ENCODE measurements at regions not wholly inside any gene's neighbourhood (a gene's known extent, or its start where the extent isn't known, plus 50 kb on each side); places are given as distances from the start of the nearest gene placed in this dataset.
"Not testable (repeated sequence)": the region's sequence is repeated elsewhere in the genome, so short reads cannot be mapped to it uniquely, and the experiment has no call there.

DNA sequence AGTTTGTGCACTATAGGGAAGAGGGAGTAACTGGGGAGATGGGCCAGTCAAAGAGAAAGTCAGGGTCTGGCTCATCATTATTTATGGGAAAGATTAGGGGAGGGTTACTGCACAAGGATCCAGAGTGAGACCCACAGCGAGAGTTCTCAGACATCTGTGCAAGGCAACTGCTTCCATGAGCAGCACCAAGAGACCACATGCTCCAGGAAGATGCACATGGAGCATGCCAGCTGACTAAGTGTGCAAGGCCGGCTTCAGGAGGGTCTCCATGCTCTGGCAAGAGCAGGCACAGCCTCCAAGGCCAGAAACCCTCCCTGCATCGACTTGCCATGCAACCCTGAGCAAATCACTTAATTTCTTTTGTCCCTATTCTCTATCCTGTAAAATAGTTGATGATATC is 616.9 kb downstream of the CSNK1G3 start:
- H3K4me3 Mint-ChIP-seq = no peak overlapping the region
- H3K27ac Mint-ChIP-seq = no peak overlapping the region
- no peaks in the 10 kb centered on the region for H3K9me3 Mint-ChIP-seq
- no peaks in the 10 kb centered on the region for H3K27me3 Mint-ChIP-seq
- H3K36me3 Mint-ChIP-seq (ENCODE audit: low read depth) = no peaks in the 10 kb centered on the region
- H3K4me1 Mint-ChIP-seq (ENCODE audit: low read depth) = no peaks in the 10 kb centered on the region

- Mint-ChIP-seq H3K4me1 (ENCODE audit: low read depth) (no peaks in the 10 kb centered on the region), H3K27ac (no peak overlapping the region), H3K4me3 (no peak overlapping the region), H3K36me3 (ENCODE audit: low read depth) (no peaks in the 10 kb centered on the region), H3K9me3 (no peaks in the 10 kb centered on the region), H3K27me3 (no peaks in the 10 kb centered on the region)
These were observed 614.7 kb downstream of the CSNK1G3 start for GRCh38 chr5:124126504-124127217.

- Mint-ChIP-seq H3K4me1 (ENCODE audit: low read depth) (no peaks in the 10 kb centered on the region), H3K27me3 (no peaks in the 10 kb centered on the region), H3K27ac (no peak overlapping the region), H3K4me3 (no peak overlapping the region), H3K9me3 (no peaks in the 10 kb centered on the region), H3K36me3 (ENCODE audit: low read depth) (no peaks in the 10 kb centered on the region)
These were observed 612.8 kb downstream of the CSNK1G3 start for GRCh38 chr5:124124711-124125229.

GRCh38 chr5:124121198-124121597 is 609.2 kb downstream of the CSNK1G3 start:
- no peaks in the 10 kb centered on the region for H3K9me3 Mint-ChIP-seq
- H3K36me3 Mint-ChIP-seq (ENCODE audit: low read depth) = no peaks in the 10 kb centered on the region
- H3K4me1 Mint-ChIP-seq (ENCODE audit: low read depth) = no peaks in the 10 kb centered on the region
- no peaks in the 10 kb centered on the region for H3K27me3 Mint-ChIP-seq
- H3K4me3 Mint-ChIP-seq = no peak overlapping the region
- H3K27ac Mint-ChIP-seq = no peak overlapping the region

DNA sequence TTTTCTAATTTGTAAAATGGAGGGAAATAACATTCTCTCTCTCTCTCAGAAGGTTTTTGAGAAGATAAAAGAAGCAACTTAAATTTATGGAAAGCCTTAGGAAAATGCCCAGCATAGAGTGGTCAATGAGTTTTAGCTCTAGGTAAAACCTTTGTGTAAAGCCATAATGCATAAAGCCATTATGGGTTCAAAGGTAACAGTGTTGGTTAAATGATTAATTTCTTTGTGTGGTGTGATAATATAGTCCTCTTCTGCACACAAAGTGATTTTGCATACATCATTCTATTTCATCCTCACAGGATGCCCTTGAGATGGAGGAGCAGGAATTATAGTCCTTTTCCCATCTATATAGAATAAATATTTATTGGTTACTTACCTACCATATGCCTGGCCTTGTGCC is 602.9 kb downstream of the CSNK1G3 start:
- Mint-ChIP-seq H3K27me3 (no peaks in the 10 kb centered on the region), H3K4me1 (ENCODE audit: low read depth) (no peaks in the 10 kb centered on the region), H3K4me3 (no peak overlapping the region), H3K27ac (no peak overlapping the region), H3K9me3 (no peaks in the 10 kb centered on the region), H3K36me3 (ENCODE audit: low read depth) (no peaks in the 10 kb centered on the region)

DNA sequence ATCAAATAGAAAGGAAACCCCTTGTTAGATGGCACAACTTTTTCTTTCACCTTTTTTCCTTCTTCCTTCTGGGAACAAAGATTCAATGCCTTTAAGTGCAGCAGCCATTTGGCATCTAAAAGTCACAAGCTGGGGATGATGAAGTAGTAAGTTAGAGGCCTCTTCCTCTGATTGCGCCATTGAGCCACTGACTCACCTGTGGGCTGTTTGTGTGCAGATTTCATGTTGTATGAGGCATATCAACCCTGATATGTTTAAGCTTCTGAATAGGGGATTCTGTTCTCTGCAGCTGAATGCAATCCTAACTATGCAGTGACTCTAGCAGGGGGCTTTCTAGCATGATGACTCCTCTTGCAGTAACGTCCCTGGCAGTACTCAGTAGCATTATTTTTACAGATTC is 599.9 kb downstream of the CSNK1G3 start:
- no peak overlapping the region for H3K4me3 Mint-ChIP-seq
- no peak overlapping the region for H3K27ac Mint-ChIP-seq
- H3K4me1 Mint-ChIP-seq (ENCODE audit: low read depth) = no peaks in the 10 kb centered on the region
- H3K9me3 Mint-ChIP-seq = no peaks in the 10 kb centered on the region
- no peaks in the 10 kb centered on the region for H3K27me3 Mint-ChIP-seq
- no peaks in the 10 kb centered on the region for H3K36me3 Mint-ChIP-seq (ENCODE audit: low read depth)

GRCh38 chr5:124110942-124111341 is 599.0 kb downstream of the CSNK1G3 start:
- Mint-ChIP-seq H3K4me1 (ENCODE audit: low read depth) (no peaks in the 10 kb centered on the region), H3K27me3 (no peaks in the 10 kb centered on the region), H3K36me3 (ENCODE audit: low read depth) (no peaks in the 10 kb centered on the region), H3K27ac (no peak overlapping the region), H3K4me3 (no peak overlapping the region), H3K9me3 (no peaks in the 10 kb centered on the region)

- H3K4me3 Mint-ChIP-seq = no peak overlapping the region
- no peaks in the 10 kb centered on the region for H3K36me3 Mint-ChIP-seq (ENCODE audit: low read depth)
- no peaks in the 10 kb centered on the region for H3K4me1 Mint-ChIP-seq (ENCODE audit: low read depth)
- H3K9me3 Mint-ChIP-seq = no peaks in the 10 kb centered on the region
- H3K27me3 Mint-ChIP-seq = no peaks in the 10 kb centered on the region
- H3K27ac Mint-ChIP-seq = no peak overlapping the region
These were observed 593.3 kb downstream of the CSNK1G3 start for GRCh38 chr5:124105326-124105725.

DNA sequence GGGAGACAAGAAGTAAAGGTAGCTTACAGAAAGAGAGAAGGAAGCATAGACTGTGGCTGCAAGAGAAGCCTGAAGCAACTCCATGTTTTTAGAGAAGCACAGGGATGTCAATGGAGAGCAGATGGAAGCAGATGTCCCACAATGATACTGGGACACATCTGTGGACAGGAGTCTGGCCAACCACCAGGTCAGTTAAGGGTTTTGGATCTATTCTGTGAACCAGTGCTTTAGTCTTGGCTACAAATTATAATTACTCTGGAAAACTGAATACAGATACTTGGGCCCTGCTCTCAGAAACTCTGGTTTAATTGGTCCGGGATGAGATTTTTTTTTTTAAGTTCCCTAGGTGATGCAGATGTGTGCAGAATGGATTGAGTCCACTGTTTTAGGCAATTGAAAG is 592.8 kb downstream of the CSNK1G3 start:
- H3K36me3 Mint-ChIP-seq (ENCODE audit: low read depth) = no peaks in the 10 kb centered on the region
- H3K27me3 Mint-ChIP-seq = no peaks in the 10 kb centered on the region
- H3K4me1 Mint-ChIP-seq (ENCODE audit: low read depth) = no peaks in the 10 kb centered on the region
- no peak overlapping the region for H3K27ac Mint-ChIP-seq
- H3K4me3 Mint-ChIP-seq = no peak overlapping the region
- no peaks in the 10 kb centered on the region for H3K9me3 Mint-ChIP-seq

DNA sequence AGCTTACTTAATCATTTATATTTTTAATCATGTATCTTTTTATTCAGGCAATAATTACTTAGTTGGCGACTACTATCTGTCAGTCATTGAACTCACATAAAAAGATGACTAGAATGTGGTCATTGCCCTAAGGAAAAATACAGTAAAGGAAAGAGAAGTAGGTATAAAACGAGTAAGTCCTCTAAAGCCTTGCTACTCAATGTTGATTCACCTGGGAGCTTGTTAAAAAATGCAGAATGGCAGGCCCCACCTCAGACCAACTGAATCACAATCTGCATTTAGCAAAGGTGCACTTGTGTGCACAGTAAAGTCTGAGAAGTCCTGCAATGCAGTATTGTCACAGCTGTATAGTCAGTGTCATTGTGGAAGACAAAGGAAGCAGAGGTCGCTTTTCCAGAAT is 592.4 kb downstream of the CSNK1G3 start:
- no peak overlapping the region for H3K4me3 Mint-ChIP-seq
- no peaks in the 10 kb centered on the region for H3K4me1 Mint-ChIP-seq (ENCODE audit: low read depth)
- no peaks in the 10 kb centered on the region for H3K36me3 Mint-ChIP-seq (ENCODE audit: low read depth)
- H3K9me3 Mint-ChIP-seq = no peaks in the 10 kb centered on the region
- H3K27me3 Mint-ChIP-seq = no peaks in the 10 kb centered on the region
- H3K27ac Mint-ChIP-seq = no peak overlapping the region

DNA sequence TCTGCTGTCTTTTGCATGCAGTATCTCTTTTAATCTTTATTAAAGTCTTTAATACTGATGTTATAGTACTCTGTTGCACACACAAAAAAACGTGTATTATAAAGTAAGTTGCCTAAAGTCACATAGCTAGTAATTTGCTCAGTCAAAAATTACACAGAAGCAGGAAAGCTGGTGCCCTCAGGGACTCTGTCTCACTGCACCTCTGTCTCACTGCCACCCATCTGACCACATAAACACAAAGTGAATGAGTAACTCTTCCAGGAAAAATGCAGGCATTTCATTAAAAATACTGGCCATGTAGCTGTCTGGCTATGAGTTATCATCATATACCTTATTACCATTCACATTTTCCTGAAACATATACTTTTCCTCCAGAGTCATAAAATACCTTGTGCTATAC is 591.7 kb downstream of the CSNK1G3 start:
- H3K9me3 Mint-ChIP-seq = no peaks in the 10 kb centered on the region

DNA sequence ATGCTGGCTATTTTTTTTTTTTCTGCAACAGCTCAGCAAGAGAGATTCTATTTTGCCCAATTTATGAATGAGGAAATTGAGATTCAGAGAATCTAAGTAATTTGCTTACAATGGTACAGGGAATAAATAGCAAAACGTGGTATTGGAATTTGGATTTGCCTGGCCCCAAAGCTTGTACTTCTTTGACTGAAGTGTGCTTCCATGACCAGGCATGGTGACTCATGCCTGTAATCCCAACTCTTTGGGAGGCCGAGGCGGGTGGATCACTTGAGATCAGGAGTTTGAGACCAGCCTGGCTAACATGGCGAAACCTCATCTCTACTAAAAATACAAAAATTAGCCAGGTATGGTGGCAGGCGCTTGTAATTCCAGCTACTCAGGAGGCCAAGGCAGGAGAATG is 591.1 kb downstream of the CSNK1G3 start:
- not testable (repeated sequence) for H3K27ac Mint-ChIP-seq; H3K36me3 Mint-ChIP-seq (ENCODE audit: low read depth); H3K4me1 Mint-ChIP-seq (ENCODE audit: low read depth); H3K27me3 Mint-ChIP-seq; H3K4me3 Mint-ChIP-seq; H3K9me3 Mint-ChIP-seq

More for the DNA sequence above, 591.7 kb downstream of the CSNK1G3 start:
- H3K4me1 Mint-ChIP-seq (ENCODE audit: low read depth) = no peaks in the 10 kb centered on the region
- no peaks in the 10 kb centered on the region for H3K27me3 Mint-ChIP-seq
- H3K27ac Mint-ChIP-seq = no peak overlapping the region
- no peak overlapping the region for H3K4me3 Mint-ChIP-seq
- H3K36me3 Mint-ChIP-seq (ENCODE audit: low read depth) = no peaks in the 10 kb centered on the region

- no peak overlapping the region for H3K4me3 Mint-ChIP-seq
- no peaks in the 10 kb centered on the region for H3K4me1 Mint-ChIP-seq (ENCODE audit: low read depth)
- no peaks in the 10 kb centered on the region for H3K9me3 Mint-ChIP-seq
- no peak overlapping the region for H3K27ac Mint-ChIP-seq
- no peaks in the 10 kb centered on the region for H3K36me3 Mint-ChIP-seq (ENCODE audit: low read depth)
- H3K27me3 Mint-ChIP-seq = no peaks in the 10 kb centered on the region
These were observed 590.5 kb downstream of the CSNK1G3 start for GRCh38 chr5:124102486-124102885.

DNA sequence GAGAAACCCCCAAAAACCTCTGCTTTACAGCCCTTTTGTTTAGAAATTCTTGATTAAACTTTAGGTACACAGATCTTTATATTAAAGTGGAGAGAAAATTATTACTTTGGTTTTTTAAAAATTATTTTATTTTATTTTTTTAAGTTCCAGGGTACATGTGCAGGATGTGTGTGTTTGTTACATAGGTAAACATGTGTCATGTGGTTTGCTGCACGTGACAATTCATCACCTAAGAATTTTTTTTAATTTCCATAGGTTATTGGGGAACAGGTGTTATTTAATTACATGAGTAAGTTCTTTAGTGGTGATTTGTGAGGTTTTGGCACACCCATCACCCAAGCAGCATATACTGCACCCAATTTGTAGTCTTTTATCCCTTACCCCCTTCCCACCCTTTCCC is 581.7 kb downstream of the CSNK1G3 start:
- H3K9me3 Mint-ChIP-seq = peaks cover 4% of the 10 kb centered on the region
- no peaks in the 10 kb centered on the region for H3K4me1 Mint-ChIP-seq (ENCODE audit: low read depth)
- H3K27ac Mint-ChIP-seq = no peak overlapping the region
- H3K36me3 Mint-ChIP-seq (ENCODE audit: low read depth) = no peaks in the 10 kb centered on the region
- H3K27me3 Mint-ChIP-seq = no peaks in the 10 kb centered on the region
- H3K4me3 Mint-ChIP-seq = no peak overlapping the region

DNA sequence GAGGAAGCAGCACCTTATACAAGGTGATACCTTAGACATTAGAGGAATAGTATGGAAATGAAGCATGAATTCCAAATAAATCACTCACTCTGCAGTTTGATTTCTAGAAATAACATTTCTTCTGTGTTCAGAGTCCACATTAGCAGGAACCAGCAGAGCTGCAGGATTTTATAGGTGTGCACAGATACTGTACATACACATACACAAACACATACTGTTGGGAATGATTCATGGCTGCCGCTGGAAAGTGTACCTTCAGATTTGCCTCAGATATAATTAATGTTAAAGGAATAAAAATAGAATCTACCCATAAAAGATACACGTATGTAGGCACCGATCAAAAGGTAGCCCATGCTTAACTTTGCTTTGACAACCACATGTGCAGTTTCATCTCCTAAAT is 578.1 kb downstream of the CSNK1G3 start:
- H3K27me3 Mint-ChIP-seq = no peaks in the 10 kb centered on the region
- H3K4me1 Mint-ChIP-seq (ENCODE audit: low read depth) = no peaks in the 10 kb centered on the region
- peaks cover 4% of the 10 kb centered on the region for H3K9me3 Mint-ChIP-seq
- H3K36me3 Mint-ChIP-seq (ENCODE audit: low read depth) = no peaks in the 10 kb centered on the region
- H3K4me3 Mint-ChIP-seq = no peak overlapping the region
- no peak overlapping the region for H3K27ac Mint-ChIP-seq

GRCh38 chr5:124089578-124089977 is 577.6 kb downstream of the CSNK1G3 start:
- no peaks in the 10 kb centered on the region for H3K4me1 Mint-ChIP-seq (ENCODE audit: low read depth)
- no peak overlapping the region for H3K4me3 Mint-ChIP-seq
- no peak overlapping the region for H3K27ac Mint-ChIP-seq
- H3K36me3 Mint-ChIP-seq (ENCODE audit: low read depth) = no peaks in the 10 kb centered on the region
- H3K9me3 Mint-ChIP-seq = peaks cover 4% of the 10 kb centered on the region
- H3K27me3 Mint-ChIP-seq = no peaks in the 10 kb centered on the region

Measured in stimulated activated naive CD8-positive, alpha-beta T cell treated with anti-CD3 and anti-CD28 coated beads, Interleukin-15, Interleukin-2, amounts not matched to agents 100 ng/mL and 50 ng/mL, for 24 hours (primary cell).